ENCODE measurements at regions not wholly inside any gene's neighbourhood (a gene's known extent, or its start where the extent isn't known, plus 50 kb on each side); places are given as distances from the start of the nearest gene placed in this dataset.

- in situ Hi-C loops (cut with MboI; ENCODE audit: low sequenced_read_pairs, unreplicated experiment) = no loop called here
- no peak for DNase-seq (ENCODE audit: low spot score)
- TF ChIP-seq, protein P1, sequence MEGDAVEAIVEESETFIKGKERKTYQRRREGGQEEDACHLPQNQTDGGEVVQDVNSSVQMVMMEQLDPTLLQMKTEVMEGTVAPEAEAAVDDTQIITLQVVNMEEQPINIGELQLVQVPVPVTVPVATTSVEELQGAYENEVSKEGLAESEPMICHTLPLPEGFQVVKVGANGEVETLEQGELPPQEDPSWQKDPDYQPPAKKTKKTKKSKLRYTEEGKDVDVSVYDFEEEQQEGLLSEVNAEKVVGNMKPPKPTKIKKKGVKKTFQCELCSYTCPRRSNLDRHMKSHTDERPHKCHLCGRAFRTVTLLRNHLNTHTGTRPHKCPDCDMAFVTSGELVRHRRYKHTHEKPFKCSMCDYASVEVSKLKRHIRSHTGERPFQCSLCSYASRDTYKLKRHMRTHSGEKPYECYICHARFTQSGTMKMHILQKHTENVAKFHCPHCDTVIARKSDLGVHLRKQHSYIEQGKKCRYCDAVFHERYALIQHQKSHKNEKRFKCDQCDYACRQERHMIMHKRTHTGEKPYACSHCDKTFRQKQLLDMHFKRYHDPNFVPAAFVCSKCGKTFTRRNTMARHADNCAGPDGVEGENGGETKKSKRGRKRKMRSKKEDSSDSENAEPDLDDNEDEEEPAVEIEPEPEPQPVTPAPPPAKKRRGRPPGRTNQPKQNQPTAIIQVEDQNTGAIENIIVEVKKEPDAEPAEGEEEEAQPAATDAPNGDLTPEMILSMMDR (IDR thresholded peaks at IDR 0.05; ENCODE audit: borderline replicate concordance, control extremely low read depth, extremely low read depth, insufficient read depth, missing control alignments) = no peak
Observed at GRCh38 chr14:62631176-62631575, 414.1 kb downstream of the KCNH5 start.

- DNase-seq (ENCODE audit: low spot score) = no peak
- TF ChIP-seq, protein P1 (IDR thresholded peaks at IDR 0.05; ENCODE audit: borderline replicate concordance, control extremely low read depth, extremely low read depth, insufficient read depth, missing control alignments) = no peak
- in situ Hi-C loops (cut with MboI; ENCODE audit: low sequenced_read_pairs, unreplicated experiment) = no loop called here
Observed at GRCh38 chr14:62632771-62633170, 412.5 kb downstream of the KCNH5 start.

DNA sequence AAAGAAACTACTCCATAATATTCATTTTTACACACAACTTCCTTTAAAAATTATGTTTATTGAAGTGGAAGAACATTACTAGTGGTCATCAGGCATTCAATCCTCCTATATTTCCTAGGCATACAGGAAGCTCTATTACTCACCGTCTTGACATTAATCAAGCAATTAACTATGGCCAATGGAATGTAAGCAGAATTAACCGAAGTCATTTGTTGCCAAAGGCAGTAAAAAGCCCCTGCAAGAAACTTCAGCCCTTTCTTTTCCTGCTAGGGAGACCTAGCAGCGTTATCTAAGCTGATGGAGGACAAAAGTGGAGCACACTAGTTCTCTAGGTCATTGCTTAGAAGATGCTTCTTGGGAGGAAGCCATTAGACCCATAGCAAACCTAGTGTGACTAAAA lies 399.6 kb downstream of the KCNH5 start:
- DNase-seq (ENCODE audit: low spot score) = no peak

More for the DNA sequence above, 399.6 kb downstream of the KCNH5 start:
- TF ChIP-seq, protein P1 (IDR thresholded peaks at IDR 0.05; ENCODE audit: borderline replicate concordance, control extremely low read depth, extremely low read depth, insufficient read depth, missing control alignments) = no peak
- in situ Hi-C loops (cut with MboI; ENCODE audit: low sequenced_read_pairs, unreplicated experiment) = no loop called here

Measured in GM13976 (cell line).